HUES48 (cell line): ENCODE measurements at regions not wholly inside any gene's neighbourhood (a gene's known extent, or its start where the extent isn't known, plus 50 kb on each side); places are given as distances from the start of the nearest gene placed in this dataset.
A peak's percentile ranks its signal among the peaks of the same experiment; 100 is the strongest.
"Not testable (repeated sequence)": the region's sequence is repeated elsewhere in the genome, so short reads cannot be mapped to it uniquely, and the experiment has no call there.

ENCODE experiments used
- H3K27ac ChIP-seq: one replicate; pipeline ENCODE4 v1.7.0; 2013; ENCODE audit warnings: low read depth, low read length, inconsistent platforms
- H3K27me3 ChIP-seq: 2 replicates; pipeline ENCODE4 v1.6.1; 2013; ENCODE audit warnings: mild to moderate bottlenecking, low read length; ENCODE audit not compliant: control insufficient read depth, insufficient read depth
- H3K36me3 ChIP-seq: 2 replicates; pipeline ENCODE4 v1.6.1; 2013; ENCODE audit warnings: low read length; ENCODE audit not compliant: control insufficient read depth, insufficient read depth
- H3K4me1 ChIP-seq: 2 replicates; pipeline ENCODE4 v1.6.1; 2013; ENCODE audit warnings: mild to moderate bottlenecking, low read length; ENCODE audit not compliant: control insufficient read depth, insufficient read depth
- H3K4me3 ChIP-seq: 2 replicates; pipeline ENCODE4 v1.5.1; 2013; ENCODE audit warnings: mild to moderate bottlenecking, low read depth, low read length
- H3K9ac ChIP-seq: 2 replicates; pipeline ENCODE4 v1.6.1; 2013; ENCODE audit warnings: mild to moderate bottlenecking, low read depth, low read length, moderate library complexity
- H3K9me3 ChIP-seq: 2 replicates; pipeline ENCODE4 v1.6.1; 2013; ENCODE audit warnings: low read length; ENCODE audit not compliant: control insufficient read depth, insufficient read depth

- Histone ChIP-seq H3K9ac (no peak overlapping the region), H3K27ac (no peak overlapping the region), H3K4me3 (no peak overlapping the region), H3K9me3 (no peaks in the 10 kb centered on the region), H3K36me3 (no peaks in the 10 kb centered on the region), H3K4me1 (peaks cover 14% of the 10 kb centered on the region), H3K27me3 (no peaks in the 10 kb centered on the region)
These were observed 1481.3 kb downstream of the GATA3 start for GRCh38 chr10:9535744-9536143.

- Histone ChIP-seq H3K4me3 (peak overlapping the region; percentile 40; the same call in 1 of the 2 replicates), H3K9me3 (no peaks in the 10 kb centered on the region), H3K9ac (peak overlapping the region; percentile 46), H3K4me1 (peaks cover 22% of the 10 kb centered on the region), H3K36me3 (no peaks in the 10 kb centered on the region), H3K27ac (peak overlapping the region; percentile 86), H3K27me3 (no peaks in the 10 kb centered on the region)
These were observed 1472.6 kb upstream of the CELF2 start for GRCh38 chr10:9545073-9545472.

- Histone ChIP-seq H3K27me3 (no peaks in the 10 kb centered on the region), H3K4me1 (peaks cover 22% of the 10 kb centered on the region), H3K9ac (no peak overlapping the region), H3K4me3 (no peak overlapping the region), H3K36me3 (no peaks in the 10 kb centered on the region), H3K9me3 (peaks cover 10% of the 10 kb centered on the region), H3K27ac (no peak overlapping the region)
These were observed 1469.5 kb upstream of the CELF2 start for GRCh38 chr10:9547936-9548904.

GRCh38 chr10:9550810-9551209, 1466.9 kb upstream of the CELF2 start:
- H3K4me3 ChIP-seq, result no peak overlapping the region
- peaks cover 7% of the 10 kb centered on the region for H3K4me1 ChIP-seq
- H3K27me3 ChIP-seq, result no peaks in the 10 kb centered on the region
- no peaks in the 10 kb centered on the region for H3K36me3 ChIP-seq
- H3K9me3 ChIP-seq, result peaks cover 10% of the 10 kb centered on the region
- no peak overlapping the region for H3K27ac ChIP-seq
- H3K9ac ChIP-seq, result no peak overlapping the region

- no peaks in the 10 kb centered on the region for H3K36me3 ChIP-seq
- H3K27ac ChIP-seq, result no peak overlapping the region
- no peak overlapping the region for H3K4me3 ChIP-seq
- no peak overlapping the region for H3K9ac ChIP-seq
- H3K27me3 ChIP-seq, result no peaks in the 10 kb centered on the region
- no peaks in the 10 kb centered on the region for H3K4me1 ChIP-seq
- H3K9me3 ChIP-seq, result peaks cover 10% of the 10 kb centered on the region
These were observed 1463.4 kb upstream of the CELF2 start for GRCh38 chr10:9554321-9554720.

- H3K4me1 ChIP-seq, result peaks cover 9% of the 10 kb centered on the region; the same call in 1 of the 2 replicates
- no peaks in the 10 kb centered on the region for H3K9me3 ChIP-seq
- H3K27me3 ChIP-seq, result no peaks in the 10 kb centered on the region
- H3K27ac ChIP-seq, result no peak overlapping the region
- no peaks in the 10 kb centered on the region for H3K36me3 ChIP-seq
- no peak overlapping the region for H3K9ac ChIP-seq
- no peak overlapping the region for H3K4me3 ChIP-seq
These were observed 1456.7 kb upstream of the CELF2 start for GRCh38 chr10:9560976-9561375.

- Histone ChIP-seq H3K4me1 (peaks cover 9% of the 10 kb centered on the region; the same call in 1 of the 2 replicates), H3K9me3 (no peaks in the 10 kb centered on the region), H3K27me3 (no peaks in the 10 kb centered on the region), H3K36me3 (no peaks in the 10 kb centered on the region), H3K27ac (peak overlapping the region; percentile 60), H3K9ac (no peak overlapping the region), H3K4me3 (no peak overlapping the region)
These were observed 1455.7 kb upstream of the CELF2 start for GRCh38 chr10:9561821-9562505.

GRCh38 chr10:9577746-9578145, 1439.9 kb upstream of the CELF2 start:
- H3K4me3 ChIP-seq, result no peak overlapping the region
- H3K9ac ChIP-seq, result no peak overlapping the region
- H3K4me1 ChIP-seq, result no peaks in the 10 kb centered on the region
- H3K9me3 ChIP-seq, result no peaks in the 10 kb centered on the region
- no peaks in the 10 kb centered on the region for H3K36me3 ChIP-seq
- H3K27me3 ChIP-seq, result no peaks in the 10 kb centered on the region
- no peak overlapping the region for H3K27ac ChIP-seq

- Histone ChIP-seq H3K36me3 (no peaks in the 10 kb centered on the region), H3K27ac (no peak overlapping the region), H3K9ac (no peak overlapping the region), H3K4me1 (no peaks in the 10 kb centered on the region), H3K4me3 (no peak overlapping the region), H3K27me3 (no peaks in the 10 kb centered on the region), H3K9me3 (no peaks in the 10 kb centered on the region)
These were observed 1438.5 kb upstream of the CELF2 start for GRCh38 chr10:9579110-9579705.

- H3K36me3 ChIP-seq, H3K4me3 ChIP-seq, H3K9ac ChIP-seq, H3K27ac ChIP-seq, H3K4me1 ChIP-seq, H3K9me3 ChIP-seq, H3K27me3 ChIP-seq: not testable (repeated sequence)
These were observed 1434.9 kb upstream of the CELF2 start for GRCh38 chr10:9582803-9583202.
